H9 (cell line): ENCODE measurements at regions not wholly inside any gene's neighbourhood (a gene's known extent, or its start where the extent isn't known, plus 50 kb on each side); places are given as distances from the start of the nearest gene placed in this dataset.

Experiments used
- DNase-seq: peaks from one replicate; pipeline ENCODE4 v3.0.0-alpha.2; 2017
- H2AFZ ChIP-seq: one replicate; pipeline ENCODE4 v1.6.1; 2013; ENCODE audit warnings: mild to moderate bottlenecking, low read length, control low read depth, moderate library complexity
- H2AK5ac ChIP-seq: 2 replicates; pipeline ENCODE4 v1.6.1; 2013; ENCODE audit warnings: low read length, control low read depth, mixed read lengths; ENCODE audit not compliant: insufficient read length
- H2BK120ac ChIP-seq: one replicate; pipeline ENCODE4 v1.6.1; 2013; ENCODE audit warnings: low read depth, mild to moderate bottlenecking, low read length, control low read depth, inconsistent platforms; ENCODE audit not compliant: poor library complexity, severe bottlenecking
- H2BK12ac ChIP-seq: 2 replicates; pipeline ENCODE4 v1.6.1; 2013; ENCODE audit warnings: low read length, control low read depth, mixed read lengths, low read depth; ENCODE audit not compliant: insufficient read length
- H2BK15ac ChIP-seq: 2 replicates; pipeline ENCODE4 v1.6.1; 2013; ENCODE audit warnings: low read depth, low read length, control low read depth
- H2BK20ac ChIP-seq: one replicate; pipeline ENCODE4 v1.6.1; 2013; ENCODE audit warnings: low read depth, mild to moderate bottlenecking, low read length, control low read depth, inconsistent platforms; ENCODE audit not compliant: poor library complexity, severe bottlenecking
- H2BK5ac ChIP-seq: 2 replicates; pipeline ENCODE4 v1.6.1; 2013; ENCODE audit warnings: low read length, control low read depth, mixed read lengths; ENCODE audit not compliant: insufficient read length
- H3K14ac ChIP-seq: 2 replicates; pipeline ENCODE4 v1.6.1; 2013; ENCODE audit warnings: low read length, control low read depth; ENCODE audit not compliant: insufficient read depth
- H3K18ac ChIP-seq: 2 replicates; pipeline ENCODE4 v1.6.1; 2013; ENCODE audit warnings: low read depth, mild to moderate bottlenecking, mixed read lengths, low read length, control low read depth; ENCODE audit not compliant: insufficient read length
- H3K23ac ChIP-seq: 2 replicates; pipeline ENCODE4 v1.6.1; 2013; ENCODE audit warnings: low read length, control low read depth, mixed read lengths, low read depth; ENCODE audit not compliant: insufficient read length
- H3K23me2 ChIP-seq: 2 replicates; pipeline ENCODE4 v1.6.1; 2013; ENCODE audit warnings: low read depth, mild to moderate bottlenecking, mixed read lengths, low read length, control low read depth; ENCODE audit not compliant: insufficient read length, poor library complexity, severe bottlenecking
- H3K27ac ChIP-seq: 2 replicates; pipeline ENCODE4 v1.5.1; 2013; ENCODE audit warnings: low read length, control low read depth, mixed read lengths, low read depth; ENCODE audit not compliant: insufficient read length
- H3K27me3 ChIP-seq: 2 replicates; pipeline ENCODE4 v1.6.1; 2013; ENCODE audit warnings: low read length, control low read depth, inconsistent platforms; ENCODE audit not compliant: insufficient read depth
- H3K4ac ChIP-seq: 2 replicates; pipeline ENCODE4 v1.6.1; 2013; ENCODE audit warnings: low read depth, mild to moderate bottlenecking, control low read depth, inconsistent platforms, low read length, moderate library complexity
- H3K4me1 ChIP-seq: 2 replicates; pipeline ENCODE4 v1.6.1; 2013; ENCODE audit warnings: low read length, control low read depth, inconsistent platforms; ENCODE audit not compliant: insufficient read depth
- H3K4me2 ChIP-seq: 2 replicates; pipeline ENCODE4 v1.6.1; 2013; ENCODE audit warnings: low read length, control low read depth, mixed read lengths; ENCODE audit not compliant: insufficient read length, insufficient read depth
- H3K56ac ChIP-seq: 2 replicates; pipeline ENCODE4 v1.6.1; 2013; ENCODE audit warnings: low read depth, mild to moderate bottlenecking, mixed read lengths, low read length, control low read depth; ENCODE audit not compliant: insufficient read length
- H3K79me1 ChIP-seq: 2 replicates; pipeline ENCODE4 v1.6.1; 2013; ENCODE audit warnings: low read depth, mild to moderate bottlenecking, moderate library complexity, low read length, control low read depth, inconsistent platforms; ENCODE audit not compliant: insufficient read depth, poor library complexity, severe bottlenecking
- H3K79me2 ChIP-seq: 2 replicates; pipeline ENCODE4 v1.6.1; 2013; ENCODE audit warnings: low read length, control low read depth, inconsistent platforms; ENCODE audit not compliant: insufficient read depth
- H3K9ac ChIP-seq: 2 replicates; pipeline ENCODE4 v1.6.1; 2013; ENCODE audit warnings: low read length, control low read depth, mixed read lengths; ENCODE audit not compliant: insufficient read length; ENCODE audit errors: extremely low read depth
- H3K9me3 ChIP-seq: one replicate; pipeline ENCODE4 v1.6.1; 2013; ENCODE audit warnings: low read depth, low read length, inconsistent platforms; ENCODE audit not compliant: control insufficient read depth
- H3T11ph ChIP-seq: one replicate; pipeline ENCODE4 v1.6.1; 2013; ENCODE audit warnings: mild to moderate bottlenecking, low read length, control low read depth, inconsistent platforms
- H4K20me1 ChIP-seq: one replicate; pipeline ENCODE4 v1.6.1; 2013; ENCODE audit not compliant: control insufficient read depth, insufficient read length, insufficient read depth
- H4K5ac ChIP-seq: 2 replicates; pipeline ENCODE4 v1.6.1; 2013; ENCODE audit warnings: low read depth, mild to moderate bottlenecking, mixed read lengths, low read length, control low read depth; ENCODE audit not compliant: insufficient read length
- H4K8ac ChIP-seq: replicated peaks from 2 replicates; pipeline ENCODE4 v1.6.1; 2013; ENCODE audit warnings: low read length, control low read depth, mixed read lengths, low read depth; ENCODE audit not compliant: insufficient read length
- H4K91ac ChIP-seq: 2 replicates; pipeline ENCODE4 v1.6.1; 2013; ENCODE audit warnings: low read depth, mild to moderate bottlenecking, moderate library complexity, mixed read lengths, low read length, control low read depth; ENCODE audit not compliant: insufficient read length
- H3K27ac Mint-ChIP-seq, 3 experiments: 2 replicates in 2 of 3; 3 replicates in 1 of 3; pipeline ENCODE4 v1.8.0; 2020 to 2021; ENCODE audit warnings: mixed read lengths in 3 of 3, mild to moderate bottlenecking in 1 of 3, moderate library complexity in 1 of 3
- H3K27me3 Mint-ChIP-seq: 2 replicates; pipeline ENCODE4 v1.8.0; 2021; ENCODE audit warnings: low read depth, mild to moderate bottlenecking, moderate library complexity, mixed read lengths
- H3K36me3 Mint-ChIP-seq, 3 experiments: 2 replicates in 2 of 3; 3 replicates in 1 of 3; pipeline ENCODE4 v1.8.0; 2020 to 2021; ENCODE audit warnings: low read depth in 3 of 3, mixed read lengths in 3 of 3; ENCODE audit not compliant: insufficient read depth in 1 of 3
- H3K4me1 Mint-ChIP-seq, 2 experiments: 2 replicates each; pipeline ENCODE4 v1.8.0; 2020; ENCODE audit warnings: mixed read lengths in 2 of 2
- H3K4me3 Mint-ChIP-seq, 2 experiments: 2 replicates in 1 of 2; 3 replicates in 1 of 2; pipeline ENCODE4 v1.8.0; 2020 to 2021; ENCODE audit warnings: mild to moderate bottlenecking in 2 of 2, mixed read lengths in 2 of 2, moderate library complexity in 1 of 2
- H3K9me3 Mint-ChIP-seq, 2 experiments: 2 replicates in 1 of 2; 3 replicates in 1 of 2; pipeline ENCODE4 v1.8.0; 2020; ENCODE audit warnings: mild to moderate bottlenecking in 2 of 2, mixed read lengths in 2 of 2, moderate library complexity in 1 of 2
- WGBS: extraction: QIAGEN DNeasy Blood & Tissue Kit; methylation state at CpG from one replicate; pipeline ENCODE4 v1.1.7; 2013; ENCODE audit warnings: missing lambda C conversion rate, low lambda C conversion rate, mixed read lengths; ENCODE audit not compliant: insufficient read length; ENCODE audit errors: extremely low coverage; 5-methylcytosine and 5-hydroxymethylcytosine counted together
- TF ChIP-seq, protein P1 (sequence below): fragments of 200-600 bp; sonication (generic); conservative IDR thresholded peaks from 3 replicates; pipeline ENCODE4 v1.8.0; 2021; ENCODE audit warnings: antibody characterized with exemption, mild to moderate bottlenecking

DNA sequence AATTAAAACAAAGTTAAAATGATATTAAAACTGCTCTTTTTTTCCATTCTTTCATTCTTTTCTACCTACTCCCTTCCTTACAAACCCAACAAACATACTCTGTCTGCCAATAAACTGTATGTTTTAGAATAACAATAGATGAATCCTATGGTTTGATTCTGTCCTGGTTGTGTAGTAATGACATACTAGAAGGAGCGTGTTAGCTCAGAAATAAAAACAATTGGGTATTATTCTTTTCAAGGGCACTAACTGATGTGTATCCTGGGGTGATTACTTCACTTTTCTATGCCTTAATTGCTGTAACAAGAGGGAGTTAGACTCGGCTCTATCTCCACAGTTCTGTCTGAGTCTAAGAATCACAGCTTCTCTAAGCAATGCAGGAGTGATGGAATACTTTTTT lies 194.4 kb downstream of the GIPC2 start:
- Histone ChIP-seq H3K9me3 (no peaks in the 10 kb centered on the region), H3K79me1 (no peaks in the 10 kb centered on the region), H2AK5ac (no peak overlapping the region), H3K23ac (no peak overlapping the region), H2BK5ac (no peak overlapping the region), H2BK15ac (no peak overlapping the region), H3K9ac (no peak overlapping the region), H4K5ac (no peak overlapping the region), H2BK12ac (no peak overlapping the region), H2AFZ (no peak overlapping the region), H3K23me2 (no peaks in the 10 kb centered on the region), H3K4me2 (no peak overlapping the region), H3K56ac (no peak overlapping the region), H3K27me3 (peaks cover 32% of the 10 kb centered on the region), H4K20me1 (no peaks in the 10 kb centered on the region), H3K4me1 (no peaks in the 10 kb centered on the region), H2BK20ac (no peak overlapping the region), H4K91ac (no peak overlapping the region), H3K79me2 (no peaks in the 10 kb centered on the region), H4K8ac (no peak overlapping the region), H3T11ph (no peak overlapping the region), H3K27ac (no peak overlapping the region), H3K14ac (no peak overlapping the region), H3K4ac (no peak overlapping the region), H3K18ac (no peak overlapping the region), H2BK120ac (no peak overlapping the region)
- Mint-ChIP-seq H3K4me1 (peaks cover 11 to 24% of the 10 kb centered on the region in 2 experiments), H3K9me3 (peaks cover 13 to 14% of the 10 kb centered on the region in 2 experiments), H3K27ac (no peak overlapping the region), H3K27me3 (peaks cover 81% of the 10 kb centered on the region), H3K4me3 (no peak overlapping the region), H3K36me3 (no peaks in the 10 kb centered on the region; a peak in 1 of 7 replicates)
- WGBS: no CpG with 5 or more reads among the region's 2 CpGs
- TF ChIP-seq, protein P1, sequence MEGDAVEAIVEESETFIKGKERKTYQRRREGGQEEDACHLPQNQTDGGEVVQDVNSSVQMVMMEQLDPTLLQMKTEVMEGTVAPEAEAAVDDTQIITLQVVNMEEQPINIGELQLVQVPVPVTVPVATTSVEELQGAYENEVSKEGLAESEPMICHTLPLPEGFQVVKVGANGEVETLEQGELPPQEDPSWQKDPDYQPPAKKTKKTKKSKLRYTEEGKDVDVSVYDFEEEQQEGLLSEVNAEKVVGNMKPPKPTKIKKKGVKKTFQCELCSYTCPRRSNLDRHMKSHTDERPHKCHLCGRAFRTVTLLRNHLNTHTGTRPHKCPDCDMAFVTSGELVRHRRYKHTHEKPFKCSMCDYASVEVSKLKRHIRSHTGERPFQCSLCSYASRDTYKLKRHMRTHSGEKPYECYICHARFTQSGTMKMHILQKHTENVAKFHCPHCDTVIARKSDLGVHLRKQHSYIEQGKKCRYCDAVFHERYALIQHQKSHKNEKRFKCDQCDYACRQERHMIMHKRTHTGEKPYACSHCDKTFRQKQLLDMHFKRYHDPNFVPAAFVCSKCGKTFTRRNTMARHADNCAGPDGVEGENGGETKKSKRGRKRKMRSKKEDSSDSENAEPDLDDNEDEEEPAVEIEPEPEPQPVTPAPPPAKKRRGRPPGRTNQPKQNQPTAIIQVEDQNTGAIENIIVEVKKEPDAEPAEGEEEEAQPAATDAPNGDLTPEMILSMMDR: no peak
- no peak for DNase-seq
